ENCODE measurements at regions not wholly inside any gene's neighbourhood (a gene's known extent, or its start where the extent isn't known, plus 50 kb on each side); places are given as distances from the start of the nearest gene placed in this dataset.

- TF ChIP-seq CTCF (IDR thresholded peaks at IDR 0.05; ENCODE audit: low read depth, low read length) (no peak), POLR2A (IDR thresholded peaks at IDR 0.05; ENCODE audit: extremely low read depth, insufficient read length) (no peak), MAX (IDR thresholded peaks at IDR 0.05; ENCODE audit: low read depth, low read length) (no peak)
These were observed 267.7 kb upstream of the SPRED2 start for GRCh38 chr2:65700004-65700651.

Measured in NB4 (cell line).